Adrenal gland (tissue), 9 donors: ENCODE measurements at regions not wholly inside any gene's neighbourhood (a gene's known extent, or its start where the extent isn't known, plus 50 kb on each side); places are given as distances from the start of the nearest gene placed in this dataset.
"Not testable (repeated sequence)": the region's sequence is repeated elsewhere in the genome, so short reads cannot be mapped to it uniquely, and the experiment has no call there.

Experiments used
- DNase-seq, 7 donors: peaks; one replicate each; pipeline ENCODE4 v3.0.0-alpha.2; 2019 to 2020
- H3K27ac ChIP-seq, 5 donors: fragments of 200-600 bp; sonication (generic) in 4 of 5; 1 replicate in 3 of 5; 2 replicates in 2 of 5; pipeline versions ENCODE4 v1.5.1 to v1.8.0; 2016 to 2020; ENCODE audit warnings: mild to moderate bottlenecking in 1 of 5
- H3K27me3 ChIP-seq: fragments of 200-600 bp; 2 replicates; pipeline ENCODE4 v1.8.0; 2021
- H3K36me3 ChIP-seq, 2 donors: fragments of 200-600 bp; replicated peaks in 1 of 2; 1 replicate in 1 of 2; 2 replicates in 1 of 2; pipeline versions ENCODE4 v1.5.1 to v1.8.0; 2018 to 2022
- H3K4me1 ChIP-seq, 2 donors: fragments of 200-600 bp; replicated peaks in 1 of 2; 1 replicate in 1 of 2; 2 replicates in 1 of 2; pipeline versions ENCODE4 v1.5.1 to v1.8.0; 2018 to 2021
- H3K4me3 ChIP-seq, 4 donors: fragments of 200-600 bp; sonication (generic) in 3 of 4; one replicate each; pipeline ENCODE4 v1.5.1; 2016 to 2018
- H3K9me3 ChIP-seq, 3 donors: fragments of 200-600 bp; sonication (generic) in 1 of 3; replicated peaks in 1 of 3; 1 replicate in 2 of 3; 2 replicates in 1 of 3; pipeline versions ENCODE4 v1.5.1 to v1.8.0; 2016 to 2021
- POLR2A ChIP-seq, 2 donors: fragments of 450-650 bp; IDR thresholded peaks; one replicate each; pipeline ENCODE4 v1.6.1; 2017; ENCODE audit warnings: antibody characterized with exemption in 2 of 2, mild to moderate bottlenecking in 2 of 2, moderate library complexity in 1 of 2
- WGBS, 4 donors: extraction: QIAGEN DNeasy Blood & Tissue Kit in 2 of 4; methylation state at CpG; one replicate each; pipeline versions ENCODE4 v1.1.5 to v1.1.7; 2013 to 2017; 5-methylcytosine and 5-hydroxymethylcytosine counted together
- intact Hi-C, 2 donors: fragments of 100-400 bp; cut with DNase I; formaldehyde crosslinking; loops; one replicate each; pipeline versions ENCODE4 v1.14.1 to v1.15.0; 2022 to 2023
- TF ChIP-seq, protein P1 (sequence below), 6 experiments: fragments of 450-650 bp in 4 of 6; fragments of 200-600 bp in 2 of 6; sonication (generic) in 1 of 6; IDR thresholded peaks; 1 replicate in 5 of 6; 2 replicates in 1 of 6; pipeline versions ENCODE4 v1.5.1 to v1.8.0; 2016 to 2021; ENCODE audit warnings: antibody characterized with exemption in 6 of 6, mild to moderate bottlenecking in 2 of 6, moderate library complexity in 1 of 6
- donor health status: healthy with polysubstance abuse.
- donor health status: Bipolar disorder and iron deficiency.
- donor health status: DM: yes; HTN: yes; CAD: no.
- donor health status: DM: no; HTN: no; CAD: no.
- donor health status: DM: no; HTN: no; CAD: no.

DNA sequence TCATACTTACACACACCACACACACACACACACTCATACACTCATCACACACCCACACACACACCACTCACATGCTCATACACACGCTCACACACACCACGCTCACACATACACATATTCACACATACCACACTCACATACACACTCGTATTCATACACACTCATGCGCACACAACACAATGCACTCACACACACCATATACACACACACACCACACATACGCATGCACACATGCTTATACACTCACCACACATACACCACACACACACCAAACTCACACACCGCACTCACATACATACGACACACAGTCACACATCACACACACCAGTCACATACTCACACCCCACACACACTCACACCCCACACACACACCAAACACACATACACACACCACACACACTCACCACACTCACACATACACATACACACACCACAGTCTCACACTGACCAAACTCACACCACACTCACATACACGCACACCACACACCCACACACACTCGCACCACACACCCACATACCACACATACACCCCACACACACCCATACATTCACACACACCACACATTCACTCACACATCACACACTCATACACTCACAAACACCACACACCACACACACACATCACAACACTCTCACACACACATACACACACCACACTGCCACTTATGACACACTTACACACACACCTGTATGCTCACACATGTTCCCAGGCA, 88.9 kb downstream of the IRX5 start:
- no peak for DNase-seq
- no peaks in the 10 kb centered on the region for H3K36me3 ChIP-seq
- no peaks in the 10 kb centered on the region for H3K4me1 ChIP-seq
- WGBS, 4 donors: 86 to 94% (median 90%) methylated on average over 9 of the region's 9 CpGs
- no peaks in the 10 kb centered on the region for H3K9me3 ChIP-seq
- no peak for TF ChIP-seq POLR2A (IDR thresholded peaks at IDR 0.05)
- TF ChIP-seq, protein P1, sequence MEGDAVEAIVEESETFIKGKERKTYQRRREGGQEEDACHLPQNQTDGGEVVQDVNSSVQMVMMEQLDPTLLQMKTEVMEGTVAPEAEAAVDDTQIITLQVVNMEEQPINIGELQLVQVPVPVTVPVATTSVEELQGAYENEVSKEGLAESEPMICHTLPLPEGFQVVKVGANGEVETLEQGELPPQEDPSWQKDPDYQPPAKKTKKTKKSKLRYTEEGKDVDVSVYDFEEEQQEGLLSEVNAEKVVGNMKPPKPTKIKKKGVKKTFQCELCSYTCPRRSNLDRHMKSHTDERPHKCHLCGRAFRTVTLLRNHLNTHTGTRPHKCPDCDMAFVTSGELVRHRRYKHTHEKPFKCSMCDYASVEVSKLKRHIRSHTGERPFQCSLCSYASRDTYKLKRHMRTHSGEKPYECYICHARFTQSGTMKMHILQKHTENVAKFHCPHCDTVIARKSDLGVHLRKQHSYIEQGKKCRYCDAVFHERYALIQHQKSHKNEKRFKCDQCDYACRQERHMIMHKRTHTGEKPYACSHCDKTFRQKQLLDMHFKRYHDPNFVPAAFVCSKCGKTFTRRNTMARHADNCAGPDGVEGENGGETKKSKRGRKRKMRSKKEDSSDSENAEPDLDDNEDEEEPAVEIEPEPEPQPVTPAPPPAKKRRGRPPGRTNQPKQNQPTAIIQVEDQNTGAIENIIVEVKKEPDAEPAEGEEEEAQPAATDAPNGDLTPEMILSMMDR (IDR thresholded peaks at IDR 0.05): no peak
- peaks cover 6% of the 10 kb centered on the region for H3K27me3 ChIP-seq
- no peak overlapping the region for H3K27ac ChIP-seq
- intact Hi-C loops: no loop called here
- H3K4me3 ChIP-seq: no peak overlapping the region

DNA sequence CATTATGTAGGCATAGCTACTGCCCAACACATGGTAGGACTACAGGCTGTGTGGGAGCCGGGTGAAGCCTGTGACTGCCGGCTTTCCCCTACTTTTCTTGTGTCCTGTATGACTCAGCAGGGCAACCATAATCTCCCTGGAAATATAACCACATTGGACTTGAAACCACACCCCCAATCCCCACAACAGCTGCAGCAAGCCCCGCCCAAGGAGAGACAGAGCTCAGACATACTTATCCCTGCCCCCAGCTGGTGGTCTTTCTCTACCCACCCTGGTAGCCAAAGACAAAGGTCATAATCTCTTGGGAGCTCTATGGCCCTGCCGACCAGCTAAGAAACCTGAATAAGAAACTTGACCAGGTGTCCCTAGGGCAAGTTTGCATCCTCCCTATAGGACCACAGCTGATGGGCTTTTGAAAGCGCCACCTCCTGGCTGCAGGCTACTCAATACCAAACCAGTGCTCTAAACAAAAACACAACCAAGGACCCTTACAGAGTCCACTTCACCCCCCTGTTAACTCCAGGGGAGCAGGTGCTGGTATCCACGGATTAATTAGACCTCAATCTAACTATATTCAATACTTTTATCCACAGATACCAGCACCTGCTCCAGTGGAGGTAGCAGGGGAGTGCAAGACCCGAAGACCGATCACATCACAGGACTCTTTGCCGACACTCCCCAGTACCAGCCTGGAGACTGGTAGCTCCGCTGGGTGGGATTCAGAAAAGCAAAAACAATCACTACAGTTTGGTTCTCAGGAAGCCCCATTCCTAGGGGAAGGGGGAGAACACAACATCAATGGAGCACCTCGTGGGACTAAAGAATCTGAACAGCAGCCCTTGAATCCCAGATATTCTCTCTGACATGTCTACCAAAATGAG, 91.2 kb downstream of the IRX5 start:
- 52 to 63% (median 58%) methylated on average over 9 to 11 of the region's 11 CpGs for WGBS, 4 donors
- Histone ChIP-seq H3K36me3 (no peaks in the 10 kb centered on the region), H3K9me3 (no peaks in the 10 kb centered on the region), H3K27me3 (peaks cover 4% of the 10 kb centered on the region), H3K4me3 (no peak overlapping the region), H3K4me1 (no peaks in the 10 kb centered on the region), H3K27ac (no peak overlapping the region)
- DNase-seq: no peak
- TF ChIP-seq POLR2A (IDR thresholded peaks at IDR 0.05): no peak
- TF ChIP-seq, protein P1 (IDR thresholded peaks at IDR 0.05): no peak
- intact Hi-C loops: no loop called here

GRCh38 chr16:55027260-55027659, 96.6 kb downstream of the IRX5 start:
- DNase-seq, H3K36me3 ChIP-seq, H3K4me3 ChIP-seq, H3K9me3 ChIP-seq, H3K4me1 ChIP-seq, H3K27me3 ChIP-seq, H3K27ac ChIP-seq, intact Hi-C loops: not testable (repeated sequence)

DNA sequence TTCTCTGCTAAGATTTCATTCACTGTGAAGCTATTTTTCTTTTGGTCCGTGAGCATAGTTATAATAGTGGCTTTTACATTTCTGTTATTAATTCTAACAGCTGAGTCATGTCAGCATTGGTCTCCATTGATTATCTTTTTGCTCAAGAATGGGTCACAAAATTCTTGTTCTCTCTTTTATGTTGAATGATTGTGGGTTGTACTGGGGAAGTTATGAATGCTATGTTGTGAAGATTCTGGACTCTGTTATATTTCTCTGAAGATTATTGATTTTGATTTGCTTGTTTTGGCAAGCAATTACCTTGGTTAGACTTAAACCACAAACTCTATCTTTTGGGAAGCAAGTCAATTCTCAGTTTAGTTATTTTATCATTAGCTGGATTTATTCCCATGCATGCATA, 98.8 kb downstream of the IRX5 start:
- intact Hi-C loops: no loop called here
- 65 to 83% (median 74%) methylated on average over 1 of the region's 1 CpG for WGBS, 4 donors
- no peaks in the 10 kb centered on the region for H3K4me1 ChIP-seq
- DNase-seq: no peak
- no peak for TF ChIP-seq POLR2A (IDR thresholded peaks at IDR 0.05)
- TF ChIP-seq, protein P1 (IDR thresholded peaks at IDR 0.05): no peak
- peaks cover 2% of the 10 kb centered on the region for H3K27me3 ChIP-seq
- H3K4me3 ChIP-seq: no peak overlapping the region
- no peaks in the 10 kb centered on the region for H3K36me3 ChIP-seq
- no peaks in the 10 kb centered on the region for H3K9me3 ChIP-seq
- no peak overlapping the region for H3K27ac ChIP-seq
